WTC11 (cell line): ENCODE measurements at regions not wholly inside any gene's neighbourhood (a gene's known extent, or its start where the extent isn't known, plus 50 kb on each side); places are given as distances from the start of the nearest gene placed in this dataset.

Source experiments
- FOXJ3 ChIP-seq: sonication (generic); formaldehyde crosslinking; IDR thresholded peaks from 2 replicates; pipeline ENCODE4 v1.9.0; 2021; ENCODE audit warnings: missing genetic modification reagents, mild to moderate bottlenecking, borderline replicate concordance
- SP1 ChIP-seq: sonication (generic); formaldehyde crosslinking; conservative IDR thresholded peaks from 2 replicates; pipeline ENCODE4 v1.8.1; 2022; ENCODE audit warnings: missing genetic modification reagents
- TEAD1 ChIP-seq: sonication (generic); formaldehyde crosslinking; IDR thresholded peaks from 2 replicates; pipeline ENCODE4 v1.8.0; 2022; ENCODE audit warnings: mild to moderate bottlenecking, missing genetic modification reagents
- USF2 ChIP-seq: sonication (generic); formaldehyde crosslinking; IDR thresholded peaks from 2 replicates; pipeline ENCODE4 v1.8.1; 2023; ENCODE audit warnings: mild to moderate bottlenecking, missing genetic modification reagents, moderate library complexity
- ZNF138 ChIP-seq: sonication (generic); formaldehyde crosslinking; conservative IDR thresholded peaks from 2 replicates; pipeline ENCODE4 v1.8.1; 2022; ENCODE audit warnings: mild to moderate bottlenecking, moderate library complexity, missing genetic modification reagents
- TF ChIP-seq, protein P1 (sequence below): fragments of 200-600 bp; IDR thresholded peaks from 2 replicates; pipeline ENCODE4 v1.8.0; 2022; ENCODE audit warnings: antibody characterized with exemption

DNA sequence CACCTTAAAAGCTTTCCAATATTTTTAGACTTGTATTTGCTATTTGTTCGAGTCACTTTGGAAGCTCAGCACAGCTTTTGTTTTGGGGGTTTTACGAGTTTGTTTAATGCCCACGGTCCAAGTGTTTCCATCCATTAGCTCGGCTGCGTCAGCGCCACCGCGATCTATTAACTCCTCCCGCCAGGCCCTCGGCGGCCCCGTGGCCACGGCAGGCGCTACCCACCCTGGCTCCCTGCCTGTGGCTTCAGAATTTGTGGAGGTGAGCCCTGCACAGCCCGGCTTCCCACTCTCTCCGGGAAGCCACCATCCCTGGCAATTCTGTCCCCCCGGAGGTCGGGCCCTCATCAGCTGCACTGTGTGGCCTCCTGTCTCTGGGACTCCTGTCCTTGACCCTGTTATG, 648.5 kb downstream of the BRD1 start:
- TF ChIP-seq, protein P1, sequence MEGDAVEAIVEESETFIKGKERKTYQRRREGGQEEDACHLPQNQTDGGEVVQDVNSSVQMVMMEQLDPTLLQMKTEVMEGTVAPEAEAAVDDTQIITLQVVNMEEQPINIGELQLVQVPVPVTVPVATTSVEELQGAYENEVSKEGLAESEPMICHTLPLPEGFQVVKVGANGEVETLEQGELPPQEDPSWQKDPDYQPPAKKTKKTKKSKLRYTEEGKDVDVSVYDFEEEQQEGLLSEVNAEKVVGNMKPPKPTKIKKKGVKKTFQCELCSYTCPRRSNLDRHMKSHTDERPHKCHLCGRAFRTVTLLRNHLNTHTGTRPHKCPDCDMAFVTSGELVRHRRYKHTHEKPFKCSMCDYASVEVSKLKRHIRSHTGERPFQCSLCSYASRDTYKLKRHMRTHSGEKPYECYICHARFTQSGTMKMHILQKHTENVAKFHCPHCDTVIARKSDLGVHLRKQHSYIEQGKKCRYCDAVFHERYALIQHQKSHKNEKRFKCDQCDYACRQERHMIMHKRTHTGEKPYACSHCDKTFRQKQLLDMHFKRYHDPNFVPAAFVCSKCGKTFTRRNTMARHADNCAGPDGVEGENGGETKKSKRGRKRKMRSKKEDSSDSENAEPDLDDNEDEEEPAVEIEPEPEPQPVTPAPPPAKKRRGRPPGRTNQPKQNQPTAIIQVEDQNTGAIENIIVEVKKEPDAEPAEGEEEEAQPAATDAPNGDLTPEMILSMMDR = no peak
- no peak for TF ChIP-seq USF2 (CRISPR knock-in tag)
- TF ChIP-seq FOXJ3 (CRISPR knock-in tag) = no peak
- no peak for TF ChIP-seq ZNF138 (CRISPR knock-in tag)
- TF ChIP-seq TEAD1 (CRISPR knock-in tag) = no peak
- TF ChIP-seq SP1 (CRISPR knock-in tag) = no peak
